OCI-LY1 (cell line): ENCODE measurements at regions not wholly inside any gene's neighbourhood (a gene's known extent, or its start where the extent isn't known, plus 50 kb on each side); places are given as distances from the start of the nearest gene placed in this dataset.

Experiments used
- EZH2 ChIP-seq: fragments of 200-600 bp; sonication (generic), shearing (Covaris generic); IDR thresholded peaks from 2 replicates; pipeline ENCODE4 v1.8.0; 2017; ENCODE audit warnings: borderline replicate concordance, mixed run types, mild to moderate bottlenecking, antibody characterized with exemption, low read length, moderate library complexity, mixed read lengths
- TF ChIP-seq, protein P1 (sequence below): fragments of 200-600 bp; sonication (generic), shearing (Covaris generic); IDR thresholded peaks from 2 replicates; pipeline ENCODE4 v1.5.1; 2017; ENCODE audit warnings: mild to moderate bottlenecking, antibody characterized with exemption, low read length, moderate library complexity, mixed read lengths

DNA sequence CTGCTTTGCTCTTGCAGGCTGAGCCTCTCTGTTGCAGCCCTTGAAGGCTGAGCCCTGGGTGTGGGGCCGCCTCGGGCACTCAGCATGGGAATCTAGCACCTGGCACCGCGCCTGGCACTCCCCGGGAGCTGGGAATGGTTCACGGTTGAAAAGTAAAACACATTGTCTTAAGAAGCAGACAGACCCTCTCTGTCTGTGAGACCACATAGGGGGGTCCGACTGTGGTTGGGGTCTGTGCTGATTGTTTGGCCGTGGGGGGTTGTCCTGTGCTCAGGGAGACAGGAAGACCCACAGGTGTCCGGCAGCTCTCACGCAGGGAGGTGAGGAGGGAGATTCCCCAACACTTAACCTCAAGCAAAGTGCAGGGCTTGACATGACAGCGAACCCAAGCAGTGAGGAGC lies 64.8 kb downstream of the SOX1 start:
- TF ChIP-seq, protein P1, sequence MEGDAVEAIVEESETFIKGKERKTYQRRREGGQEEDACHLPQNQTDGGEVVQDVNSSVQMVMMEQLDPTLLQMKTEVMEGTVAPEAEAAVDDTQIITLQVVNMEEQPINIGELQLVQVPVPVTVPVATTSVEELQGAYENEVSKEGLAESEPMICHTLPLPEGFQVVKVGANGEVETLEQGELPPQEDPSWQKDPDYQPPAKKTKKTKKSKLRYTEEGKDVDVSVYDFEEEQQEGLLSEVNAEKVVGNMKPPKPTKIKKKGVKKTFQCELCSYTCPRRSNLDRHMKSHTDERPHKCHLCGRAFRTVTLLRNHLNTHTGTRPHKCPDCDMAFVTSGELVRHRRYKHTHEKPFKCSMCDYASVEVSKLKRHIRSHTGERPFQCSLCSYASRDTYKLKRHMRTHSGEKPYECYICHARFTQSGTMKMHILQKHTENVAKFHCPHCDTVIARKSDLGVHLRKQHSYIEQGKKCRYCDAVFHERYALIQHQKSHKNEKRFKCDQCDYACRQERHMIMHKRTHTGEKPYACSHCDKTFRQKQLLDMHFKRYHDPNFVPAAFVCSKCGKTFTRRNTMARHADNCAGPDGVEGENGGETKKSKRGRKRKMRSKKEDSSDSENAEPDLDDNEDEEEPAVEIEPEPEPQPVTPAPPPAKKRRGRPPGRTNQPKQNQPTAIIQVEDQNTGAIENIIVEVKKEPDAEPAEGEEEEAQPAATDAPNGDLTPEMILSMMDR = no peak
- TF ChIP-seq EZH2 = no peak
